NOMO-1 treated with dmso at 0.1 percent for 144 hours (cell line): ENCODE measurements at regions not wholly inside any gene's neighbourhood (a gene's known extent, or its start where the extent isn't known, plus 50 kb on each side); places are given as distances from the start of the nearest gene placed in this dataset.

ENCODE experiments used
- DNase-seq: peaks from one replicate; lab custom pipeline; 2025; ENCODE audit not compliant: unreplicated experiment; lab: John Stamatoyannopoulos, UW

DNA sequence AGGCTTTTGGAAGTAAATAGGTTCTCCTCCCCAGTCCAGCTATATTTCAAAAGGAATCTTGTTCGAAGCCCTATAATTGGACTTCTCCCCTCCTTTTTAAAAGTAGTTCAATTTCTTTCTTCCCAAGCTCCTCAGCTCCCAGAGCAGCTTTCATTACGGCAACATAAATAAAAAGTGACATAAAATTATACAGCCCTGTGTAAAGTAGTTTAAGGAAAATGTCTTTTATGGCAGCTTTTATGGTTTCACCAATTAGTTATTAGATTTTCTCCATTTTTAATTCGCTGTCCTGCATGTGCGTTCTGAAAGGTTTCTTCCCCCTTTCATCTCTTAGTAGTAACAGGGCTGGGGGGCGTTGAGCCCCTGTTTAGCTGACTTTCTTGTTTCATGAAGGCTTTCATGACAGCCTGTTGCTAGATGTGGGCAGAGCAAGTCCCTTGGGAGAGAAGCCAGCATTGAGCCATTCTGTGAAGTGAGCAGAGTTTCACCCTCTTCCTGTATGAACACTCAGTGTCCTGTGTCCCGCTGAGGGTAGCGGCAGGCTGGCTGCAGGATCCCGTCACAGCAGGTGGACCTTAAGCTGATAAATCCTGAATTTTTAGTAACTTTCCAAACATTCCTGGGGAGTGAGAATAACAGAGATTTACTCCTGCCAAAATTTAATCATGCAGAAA, 229.7 kb upstream of the SPRED2 start:
- no peak for DNase-seq

DNA sequence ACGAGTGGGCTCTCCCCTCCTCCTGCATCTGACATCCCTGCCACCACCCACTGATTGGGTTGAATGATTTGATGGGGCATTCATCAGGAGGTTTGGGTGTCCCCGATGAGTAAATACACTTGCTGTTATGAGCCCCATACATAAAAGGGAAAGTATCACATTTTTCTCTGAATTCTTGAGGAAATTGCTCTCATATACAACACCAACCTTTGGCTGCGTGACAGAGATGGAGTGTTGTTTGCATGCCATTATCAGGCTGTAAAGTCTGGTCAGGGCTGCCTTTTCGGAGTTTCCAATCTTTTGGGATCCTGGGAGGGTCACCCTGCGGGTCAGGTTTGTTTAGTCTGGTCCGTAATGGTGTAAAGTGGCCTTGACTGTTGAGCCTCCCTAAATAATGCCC, 227.9 kb upstream of the SPRED2 start:
- no peak for DNase-seq

- DNase-seq = no peak
Measured at GRCh38 chr2:65658881-65659280, 226.5 kb upstream of the SPRED2 start.

DNA sequence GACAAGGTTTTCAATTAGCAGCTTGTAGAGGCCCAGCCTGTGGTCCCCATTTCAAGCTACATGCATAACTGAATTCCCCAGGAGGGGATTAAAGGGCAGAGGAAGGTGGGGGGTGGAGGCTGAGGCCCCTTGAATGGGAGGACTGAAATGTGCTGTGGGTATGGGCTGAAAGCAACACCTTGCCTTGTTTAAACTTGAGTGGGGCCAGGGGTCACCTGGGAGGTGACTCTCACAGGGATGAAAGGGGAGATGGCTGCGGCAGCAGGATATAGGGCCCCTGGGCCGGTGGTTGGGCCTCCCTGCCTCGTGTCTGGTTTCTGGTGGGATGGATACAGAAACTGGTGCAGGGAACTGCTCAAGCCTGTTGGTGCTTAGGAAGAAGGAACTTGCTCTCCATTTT, 225.9 kb upstream of the SPRED2 start:
- DNase-seq = no peak

DNA sequence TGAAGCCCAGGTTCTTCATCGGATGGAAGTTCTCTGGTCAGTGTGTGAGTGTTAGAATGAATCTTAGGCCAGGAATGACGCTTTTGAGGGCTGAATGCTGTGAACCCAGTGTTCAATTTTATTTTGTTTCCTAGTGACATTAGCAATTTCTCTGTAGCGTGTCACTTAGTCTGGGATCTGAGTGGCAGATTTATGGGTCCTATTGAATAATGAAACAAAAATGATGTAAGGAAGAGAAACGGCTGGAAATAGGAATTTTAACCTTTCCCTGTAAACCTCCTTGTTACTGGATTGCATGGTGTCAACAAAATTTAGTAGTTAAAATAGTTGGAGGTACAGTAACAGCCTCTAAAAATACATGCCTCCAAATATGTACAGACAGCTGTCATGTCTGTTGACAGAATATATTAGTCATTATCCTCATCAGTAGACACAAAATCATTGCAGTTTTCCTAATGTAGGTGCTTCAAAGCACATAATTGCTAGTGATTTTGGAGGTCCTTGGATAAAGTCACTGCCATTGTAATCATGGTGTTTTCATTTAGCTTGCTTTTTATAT, 223.8 kb upstream of the SPRED2 start:
- no peak for DNase-seq

GRCh38 chr2:65655000-65655399, 222.6 kb upstream of the SPRED2 start:
- DNase-seq = no peak

DNA sequence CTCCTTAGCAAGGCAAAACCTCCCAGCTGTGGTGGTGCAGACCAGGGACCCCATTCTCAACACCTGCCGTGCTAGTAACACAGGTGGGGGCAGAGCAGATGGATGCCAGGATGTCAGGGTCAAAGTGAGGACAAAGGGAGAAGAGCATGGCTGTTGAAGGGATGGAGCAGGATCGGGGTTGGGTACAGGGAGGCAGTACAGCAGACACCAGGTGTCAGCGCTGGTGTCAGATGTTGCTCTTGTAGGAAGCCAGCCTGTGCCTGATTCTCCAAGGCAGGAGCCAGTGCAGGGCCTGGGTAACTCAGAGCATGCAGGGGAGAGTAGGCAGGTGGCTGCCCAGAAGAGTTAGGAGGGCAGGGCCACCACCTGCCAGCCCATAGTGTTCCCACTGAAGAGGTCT, 222.1 kb upstream of the SPRED2 start:
- DNase-seq = no peak

DNA sequence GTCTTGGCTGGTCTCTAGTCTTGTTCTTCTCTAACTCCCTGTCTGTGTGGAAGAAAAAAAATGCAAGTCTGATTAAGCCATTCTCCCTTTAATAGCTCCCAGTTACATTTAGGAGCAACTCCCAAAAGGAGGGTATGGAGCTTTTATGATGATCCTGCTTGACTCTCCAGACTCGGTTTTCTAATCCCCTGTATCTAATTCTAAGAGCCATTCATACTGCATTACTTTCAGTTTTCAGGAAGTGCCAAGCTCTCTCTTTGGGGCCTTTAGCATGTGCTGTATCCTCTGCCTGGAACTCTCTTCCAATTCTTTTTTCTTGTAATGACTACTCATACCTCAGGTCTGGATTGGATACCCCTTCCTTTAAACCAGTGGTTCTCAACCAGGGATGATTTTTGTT, 219.7 kb upstream of the SPRED2 start:
- DNase-seq = no peak

DNA sequence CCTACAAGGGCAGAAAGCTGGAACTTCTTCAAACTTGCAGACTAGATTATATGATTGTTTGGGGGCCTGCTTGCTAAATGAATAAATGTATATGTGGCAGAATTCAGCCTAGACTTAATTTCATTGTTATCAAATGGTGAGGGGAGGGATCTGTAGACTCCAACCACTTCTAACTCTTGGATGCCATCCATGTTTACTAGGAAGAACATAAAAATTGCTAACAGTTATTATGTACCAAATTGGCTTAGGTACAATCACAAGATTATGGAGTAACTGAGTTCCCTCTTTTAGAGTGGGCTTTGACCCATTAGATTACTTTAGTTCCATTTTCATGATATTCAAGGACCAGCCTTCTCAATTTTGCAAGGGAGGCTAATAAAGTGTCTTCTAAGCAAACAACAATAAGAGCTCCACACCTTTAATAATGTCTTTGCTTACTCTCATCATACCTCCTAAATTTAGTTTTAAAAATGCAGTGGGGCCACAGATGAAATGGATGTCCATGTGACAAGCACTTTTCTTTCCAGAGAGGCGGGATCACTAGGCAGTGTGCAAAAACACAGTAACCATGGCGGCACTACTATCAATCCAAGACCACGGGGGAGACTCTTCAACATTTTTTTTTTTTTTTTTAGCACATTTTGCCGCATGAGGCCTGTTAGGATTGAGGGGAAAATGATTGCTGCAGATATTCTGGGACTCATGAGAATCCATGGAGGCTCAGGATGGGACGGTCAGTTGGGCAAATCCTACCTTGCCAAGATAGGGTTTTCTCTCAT, 217.6 kb upstream of the SPRED2 start:
- no peak for DNase-seq

GRCh38 chr2:65647249-65647842, 214.9 kb upstream of the SPRED2 start:
- DNase-seq = no peak

DNA sequence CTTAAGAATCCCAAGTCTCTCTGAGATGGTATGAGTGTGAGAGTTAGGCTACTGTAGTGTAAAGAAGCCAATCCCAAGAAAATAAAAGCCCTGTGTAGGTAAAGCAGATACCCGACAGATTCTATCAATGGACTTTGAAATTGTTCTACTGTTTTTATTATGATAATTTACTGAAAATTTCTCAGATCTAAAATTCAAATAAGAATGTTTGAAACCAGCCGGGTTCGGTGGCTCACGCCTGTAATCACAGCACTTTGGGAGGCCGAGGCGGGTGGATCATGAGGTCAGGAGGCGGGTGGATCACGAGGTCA, 208.3 kb upstream of the SPRED2 start:
- no peak for DNase-seq

DNA sequence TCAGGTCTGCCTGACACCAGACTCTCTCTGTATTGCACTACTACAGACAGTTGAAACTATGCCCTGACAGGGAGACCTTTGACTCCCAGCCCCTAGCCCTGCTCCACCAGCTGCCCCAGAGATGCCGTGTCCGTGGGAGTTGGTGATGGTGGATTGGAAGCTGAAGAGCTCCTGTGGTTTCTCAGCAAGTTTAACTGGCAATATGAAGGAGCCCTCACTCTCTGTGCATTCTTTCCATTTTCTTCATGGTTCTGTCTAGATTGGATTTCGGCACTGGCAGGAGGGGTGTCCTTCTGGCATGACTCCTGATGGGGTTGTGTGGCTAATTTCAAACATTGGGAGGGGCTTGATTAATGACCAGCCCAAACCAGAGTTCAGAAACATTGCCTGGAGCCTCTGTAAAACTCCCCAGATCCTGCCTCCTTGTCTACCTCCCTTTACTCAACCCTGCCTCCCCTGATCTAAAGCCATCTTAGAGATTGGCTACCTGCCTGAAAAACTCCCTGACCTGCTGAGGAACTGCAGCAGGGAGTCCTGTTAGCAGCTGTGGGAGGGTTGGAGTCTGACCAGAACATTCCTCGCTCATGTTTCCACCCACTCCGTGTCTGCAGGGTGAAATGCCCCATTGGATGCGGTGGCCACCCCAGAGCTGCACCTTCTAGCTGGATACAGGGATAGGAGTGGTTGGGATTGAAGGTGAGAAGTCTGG, 206.9 kb upstream of the SPRED2 start:
- no peak for DNase-seq

- DNase-seq = no peak
Measured at GRCh38 chr2:65638443-65638842, 206.0 kb upstream of the SPRED2 start.

- DNase-seq = no peak
Measured at GRCh38 chr2:65636813-65637483, 204.5 kb upstream of the SPRED2 start.

DNA sequence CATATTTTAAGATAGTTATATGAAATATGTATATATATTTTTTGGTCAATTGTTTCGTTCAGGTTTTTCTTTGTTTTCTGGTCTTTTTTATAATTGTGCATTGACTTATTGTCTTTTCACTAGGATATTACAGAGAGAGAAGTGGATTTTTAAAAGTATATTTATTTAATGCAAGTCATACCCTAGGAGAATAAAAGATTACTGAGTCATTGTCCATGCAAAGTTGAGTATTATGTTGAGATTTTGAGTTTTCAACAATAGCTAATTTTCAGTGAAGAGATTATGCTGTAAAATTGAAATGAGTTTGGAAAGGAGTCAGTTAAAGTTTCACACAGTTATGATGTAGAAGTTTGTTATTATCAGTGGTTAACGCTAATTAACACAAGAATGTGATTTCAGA, 203.6 kb upstream of the SPRED2 start:
- DNase-seq = no peak

DNA sequence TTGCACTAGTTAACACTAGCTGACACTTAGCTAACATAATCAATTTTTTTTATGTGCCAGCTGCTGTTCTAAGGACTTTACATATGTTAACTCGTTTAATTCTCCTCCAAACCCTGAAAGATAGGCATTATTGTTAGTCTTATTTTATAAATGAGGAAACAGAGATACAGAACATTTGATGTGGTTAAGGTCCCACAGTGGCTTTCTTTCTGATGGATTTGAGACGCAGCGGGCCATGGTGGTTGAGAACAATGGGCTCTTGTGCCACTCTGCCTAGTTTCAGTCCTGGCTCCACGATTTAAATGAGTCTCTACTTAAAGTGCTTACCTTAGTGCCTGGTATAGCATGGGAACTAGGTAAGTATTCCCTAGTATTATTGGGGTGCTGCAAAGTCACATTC, 201.9 kb upstream of the SPRED2 start:
- no peak for DNase-seq

DNA sequence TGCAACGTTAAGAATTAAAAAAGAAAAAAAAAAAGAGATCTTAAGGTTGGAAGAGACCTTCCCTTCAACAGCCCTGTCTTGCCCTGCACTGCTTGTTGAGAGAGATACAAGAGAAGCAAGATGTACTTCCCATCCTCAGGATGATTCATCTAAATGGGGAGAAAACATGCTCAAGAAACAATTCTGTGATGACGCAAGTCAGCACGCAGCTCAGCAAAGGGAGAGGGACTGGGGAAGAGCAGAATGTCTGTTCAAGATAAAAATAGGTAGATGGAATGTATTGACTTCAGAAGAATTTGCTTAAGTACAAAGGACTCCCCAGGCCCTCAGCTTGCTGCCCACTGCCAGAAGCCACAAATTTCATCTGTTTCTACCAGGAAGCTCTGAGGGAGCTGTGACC, 198.2 kb upstream of the SPRED2 start:
- DNase-seq = peak; percentile 56

GRCh38 chr2:65628156-65628555, 195.8 kb upstream of the SPRED2 start:
- DNase-seq = no peak

DNA sequence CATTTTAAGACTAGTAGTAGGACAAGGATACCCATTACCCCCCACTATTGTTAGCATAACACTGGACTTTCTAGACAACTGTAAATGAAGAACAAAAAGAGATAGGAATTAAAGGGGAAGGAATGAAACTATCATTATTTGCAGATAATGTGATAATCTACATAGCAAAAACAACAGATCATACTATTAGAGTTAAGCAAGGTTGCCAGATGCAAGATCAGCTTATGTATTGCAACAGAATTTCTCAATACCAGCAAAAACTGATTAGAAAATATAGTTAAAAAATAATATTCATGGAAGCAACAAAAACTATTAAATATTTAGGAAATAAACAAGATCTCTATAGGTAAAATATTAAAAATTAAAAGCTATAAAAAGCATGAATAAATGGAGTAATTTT, 194.4 kb upstream of the SPRED2 start:
- no peak for DNase-seq

DNA sequence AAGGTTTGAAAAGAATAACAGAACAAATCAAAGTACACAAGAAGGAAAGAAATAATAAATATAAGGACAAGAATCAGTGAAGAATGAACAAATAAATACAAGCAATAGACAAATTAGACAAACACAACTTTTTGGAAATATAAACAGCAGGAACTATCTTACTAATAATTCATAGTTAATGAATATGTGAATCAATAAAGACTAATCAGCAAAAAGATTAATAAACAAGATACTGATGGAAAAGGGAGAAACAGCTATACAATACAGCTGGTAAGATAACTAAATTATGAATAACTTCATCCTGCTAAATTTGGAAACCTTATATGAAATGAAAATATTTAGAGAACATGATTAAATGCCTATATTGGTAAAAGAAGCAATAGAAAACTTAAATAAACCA, 193.6 kb upstream of the SPRED2 start:
- no peak for DNase-seq

- no peak for DNase-seq
Measured at GRCh38 chr2:65622951-65623535, 190.6 kb upstream of the SPRED2 start.
